ENCODE measurements at regions not wholly inside any gene's neighbourhood (a gene's known extent, or its start where the extent isn't known, plus 50 kb on each side); places are given as distances from the start of the nearest gene placed in this dataset.

DNA sequence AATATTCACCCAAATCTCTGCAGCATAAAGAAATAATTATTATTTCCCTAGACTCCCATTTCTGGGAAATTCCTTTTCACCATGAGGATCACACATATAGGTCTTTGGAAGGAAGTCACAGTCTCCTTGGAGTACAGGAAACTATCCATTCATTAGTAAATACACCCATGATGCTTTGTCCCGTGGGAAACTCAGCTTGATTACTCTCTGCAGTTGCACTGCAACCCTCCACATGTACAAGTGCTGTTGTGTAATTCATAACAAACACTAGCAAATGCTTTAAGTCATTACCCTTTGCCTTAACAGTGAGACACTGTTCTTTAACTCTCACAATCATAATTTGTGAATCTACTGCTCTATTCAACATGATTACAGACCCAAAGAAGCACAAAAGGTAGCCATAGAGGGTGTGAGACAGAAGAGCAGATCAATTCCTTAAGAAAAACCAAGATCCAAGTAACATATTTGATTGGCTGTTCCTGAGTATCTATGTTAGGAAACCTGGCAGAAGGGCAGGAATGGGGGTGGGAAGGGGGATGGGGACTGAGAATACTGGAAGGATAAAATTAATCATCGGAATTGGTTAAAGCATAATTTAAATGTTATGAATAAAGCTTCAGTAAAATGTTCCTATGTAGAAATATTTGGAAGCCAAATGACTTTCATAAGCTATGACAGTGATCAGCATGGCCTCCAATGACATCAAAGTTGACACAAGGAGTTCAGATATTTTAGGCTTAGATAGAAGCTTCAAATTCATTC, 268.0 kb downstream of the HACE1 start:
- no peak for TF ChIP-seq EP300 (IDR thresholded peaks at IDR 0.05; ENCODE audit: low read depth)
- TF ChIP-seq, protein P1, sequence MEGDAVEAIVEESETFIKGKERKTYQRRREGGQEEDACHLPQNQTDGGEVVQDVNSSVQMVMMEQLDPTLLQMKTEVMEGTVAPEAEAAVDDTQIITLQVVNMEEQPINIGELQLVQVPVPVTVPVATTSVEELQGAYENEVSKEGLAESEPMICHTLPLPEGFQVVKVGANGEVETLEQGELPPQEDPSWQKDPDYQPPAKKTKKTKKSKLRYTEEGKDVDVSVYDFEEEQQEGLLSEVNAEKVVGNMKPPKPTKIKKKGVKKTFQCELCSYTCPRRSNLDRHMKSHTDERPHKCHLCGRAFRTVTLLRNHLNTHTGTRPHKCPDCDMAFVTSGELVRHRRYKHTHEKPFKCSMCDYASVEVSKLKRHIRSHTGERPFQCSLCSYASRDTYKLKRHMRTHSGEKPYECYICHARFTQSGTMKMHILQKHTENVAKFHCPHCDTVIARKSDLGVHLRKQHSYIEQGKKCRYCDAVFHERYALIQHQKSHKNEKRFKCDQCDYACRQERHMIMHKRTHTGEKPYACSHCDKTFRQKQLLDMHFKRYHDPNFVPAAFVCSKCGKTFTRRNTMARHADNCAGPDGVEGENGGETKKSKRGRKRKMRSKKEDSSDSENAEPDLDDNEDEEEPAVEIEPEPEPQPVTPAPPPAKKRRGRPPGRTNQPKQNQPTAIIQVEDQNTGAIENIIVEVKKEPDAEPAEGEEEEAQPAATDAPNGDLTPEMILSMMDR (IDR thresholded peaks at IDR 0.05) = no peak
